Duodenal mucosa (tissue), 2 donors: ENCODE measurements at regions not wholly inside any gene's neighbourhood (a gene's known extent, or its start where the extent isn't known, plus 50 kb on each side); places are given as distances from the start of the nearest gene placed in this dataset.

Source experiments
- H3K27ac ChIP-seq: one replicate; pipeline ENCODE4 v1.7.0; 2013; ENCODE audit warnings: low read depth, low read length
- H3K27me3 ChIP-seq, 2 donors: one replicate each; pipeline ENCODE4 v1.7.0; 2013; ENCODE audit warnings: low read length in 2 of 2, control low read depth in 1 of 2; ENCODE audit not compliant: insufficient read depth in 2 of 2, control insufficient read depth in 1 of 2
- H3K36me3 ChIP-seq, 2 donors: one replicate each; pipeline ENCODE4 v1.7.0; 2013; ENCODE audit warnings: low read length in 2 of 2, control low read depth in 1 of 2; ENCODE audit not compliant: insufficient read depth in 2 of 2, control insufficient read depth in 1 of 2
- H3K4me1 ChIP-seq, 2 donors: one replicate each; pipeline ENCODE4 v1.7.0; 2013; ENCODE audit warnings: low read length in 2 of 2, control low read depth in 1 of 2; ENCODE audit not compliant: insufficient read depth in 2 of 2, control insufficient read depth in 1 of 2
- H3K4me3 ChIP-seq, 2 donors: one replicate each; pipeline ENCODE4 v1.7.0; 2013; ENCODE audit warnings: low read length in 2 of 2, low read depth in 1 of 2
- H3K9ac ChIP-seq, 2 donors: one replicate each; pipeline ENCODE4 v1.7.0; 2013; ENCODE audit warnings: low read length in 2 of 2, low read depth in 1 of 2
- H3K9me3 ChIP-seq, 2 donors: one replicate each; pipeline ENCODE4 v1.7.0; 2013; ENCODE audit warnings: low read length in 2 of 2, control low read depth in 1 of 2; ENCODE audit not compliant: control insufficient read depth in 1 of 2

DNA sequence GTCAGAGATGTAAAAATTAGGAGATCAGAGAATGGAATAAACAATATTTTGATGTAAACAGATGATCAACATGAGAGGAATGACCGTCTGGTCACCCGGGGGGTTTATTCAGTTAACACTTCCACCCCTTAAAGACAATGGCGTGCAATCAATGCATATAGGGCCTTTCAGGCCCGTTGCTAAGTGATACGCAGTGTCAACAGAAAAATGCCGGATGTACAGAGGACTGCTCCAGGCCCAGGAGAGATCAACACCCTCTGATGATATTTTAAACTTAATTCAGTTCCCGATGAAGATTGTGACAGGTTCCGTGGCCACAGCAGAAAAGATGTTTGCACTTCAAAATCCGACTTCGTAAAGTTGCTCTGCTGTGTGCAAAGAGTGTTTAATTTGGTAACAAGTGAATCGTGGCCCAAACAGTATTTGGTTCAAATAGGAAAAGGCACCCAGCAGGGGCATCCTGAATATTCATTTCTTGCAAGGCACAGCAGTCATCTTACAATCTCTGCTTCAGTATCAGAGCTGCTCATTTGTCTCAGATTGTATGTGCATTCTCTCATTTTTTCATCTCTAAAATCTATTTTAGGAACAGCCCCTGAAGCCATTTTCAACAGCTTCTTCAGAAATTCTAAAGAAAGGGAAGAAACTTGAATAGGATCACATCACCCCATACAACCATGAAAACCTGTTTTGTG is 72.6 kb downstream of the FOXB1 start:
- Histone ChIP-seq H3K9ac (no peak overlapping the region), H3K4me3 (no peak overlapping the region), H3K9me3 (no peaks in the 10 kb centered on the region), H3K27ac (no peak overlapping the region), H3K4me1 (peaks cover 0 to 4% of the 10 kb centered on the region in 2 donors), H3K27me3 (no peaks in the 10 kb centered on the region), H3K36me3 (no peaks in the 10 kb centered on the region)

DNA sequence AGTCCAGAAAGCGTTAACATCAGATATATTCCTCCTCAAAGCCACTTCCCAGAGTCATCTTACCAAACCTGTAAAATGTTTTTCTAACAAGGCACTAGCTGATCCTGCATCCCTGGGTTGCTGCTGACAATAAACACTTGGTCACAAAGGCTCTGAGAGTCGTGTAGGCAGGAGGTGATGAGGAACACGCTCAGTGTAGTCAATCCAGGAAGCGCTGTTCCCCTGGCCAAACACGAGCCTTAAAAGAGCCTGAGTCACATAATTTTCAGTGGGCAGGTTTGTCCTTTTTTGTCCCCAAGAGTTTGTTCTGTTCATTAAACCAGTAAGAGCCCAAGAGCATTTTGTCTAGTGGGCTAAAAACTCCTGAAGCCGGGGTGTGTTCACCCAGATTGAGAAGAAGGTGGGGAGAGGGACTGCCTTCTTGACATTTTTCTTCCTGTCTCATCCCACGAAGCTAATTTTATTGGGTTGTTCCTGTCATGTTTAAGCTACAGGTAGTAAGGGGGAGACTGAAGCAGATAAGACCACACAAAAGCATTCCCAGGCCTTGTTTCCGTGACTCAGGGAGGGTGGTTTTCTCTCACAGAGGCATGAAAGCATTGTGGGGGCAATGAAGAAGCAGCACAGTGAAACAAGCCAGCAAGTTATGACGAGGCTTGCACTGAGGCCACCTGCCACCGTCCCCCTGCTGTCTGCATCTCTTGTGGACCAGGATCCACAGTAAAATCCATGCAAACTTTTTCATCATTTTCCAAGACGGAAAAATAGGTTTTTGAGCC is 73.7 kb downstream of the FOXB1 start:
- no peaks in the 10 kb centered on the region for H3K27me3 ChIP-seq
- H3K9me3 ChIP-seq: no peaks in the 10 kb centered on the region
- no peak overlapping the region for H3K9ac ChIP-seq
- peaks cover 0 to 4% of the 10 kb centered on the region in 2 donors for H3K4me1 ChIP-seq
- no peaks in the 10 kb centered on the region for H3K36me3 ChIP-seq
- no peak overlapping the region for H3K27ac ChIP-seq
- no peak overlapping the region for H3K4me3 ChIP-seq

DNA sequence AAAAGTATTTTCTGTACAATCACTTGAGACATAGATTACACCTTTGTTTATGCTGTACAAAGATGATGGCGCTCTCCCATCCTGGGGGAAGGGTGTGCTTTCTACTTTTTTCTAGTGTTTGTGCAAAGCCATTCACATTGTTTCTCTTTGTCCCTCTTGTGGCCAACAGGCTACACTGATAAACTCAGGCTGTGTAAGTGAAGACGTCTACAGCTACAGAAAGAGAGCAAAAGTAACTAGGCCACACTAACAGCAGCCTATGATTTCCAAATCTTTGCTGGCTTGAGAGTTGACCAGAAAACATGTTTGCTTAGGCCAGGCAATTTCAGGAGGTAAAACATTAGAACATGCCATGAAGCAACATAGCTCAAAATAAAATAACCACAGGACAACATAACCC is 75.1 kb downstream of the FOXB1 start:
- Histone ChIP-seq H3K27ac (no peak overlapping the region), H3K4me3 (no peak overlapping the region), H3K27me3 (no peaks in the 10 kb centered on the region), H3K9ac (no peak overlapping the region), H3K4me1 (no peaks in the 10 kb centered on the region), H3K9me3 (no peaks in the 10 kb centered on the region), H3K36me3 (no peaks in the 10 kb centered on the region)

DNA sequence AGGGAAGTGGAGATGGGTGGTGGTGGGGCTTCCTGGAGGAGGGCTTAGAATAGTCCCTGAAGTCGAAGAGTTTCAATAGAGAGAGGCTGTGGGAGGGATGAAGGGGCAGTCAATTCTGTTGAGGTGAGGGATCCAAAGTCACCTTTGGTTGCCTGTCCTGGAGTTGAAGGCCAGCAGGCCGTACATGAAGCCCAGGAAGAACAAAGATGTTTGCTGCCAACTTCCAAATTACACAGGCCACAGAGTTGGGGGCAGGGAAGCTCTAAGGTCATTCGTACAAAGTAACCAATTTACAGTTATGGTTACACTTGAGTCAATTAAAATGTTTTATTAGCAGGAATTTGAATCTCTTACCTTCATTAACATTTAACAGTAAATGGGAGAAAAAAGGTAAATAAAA is 77.9 kb downstream of the FOXB1 start:
- Histone ChIP-seq H3K9me3 (no peaks in the 10 kb centered on the region), H3K4me1 (no peaks in the 10 kb centered on the region), H3K4me3 (no peak overlapping the region), H3K36me3 (no peaks in the 10 kb centered on the region), H3K27me3 (no peaks in the 10 kb centered on the region), H3K9ac (no peak overlapping the region), H3K27ac (no peak overlapping the region)

DNA sequence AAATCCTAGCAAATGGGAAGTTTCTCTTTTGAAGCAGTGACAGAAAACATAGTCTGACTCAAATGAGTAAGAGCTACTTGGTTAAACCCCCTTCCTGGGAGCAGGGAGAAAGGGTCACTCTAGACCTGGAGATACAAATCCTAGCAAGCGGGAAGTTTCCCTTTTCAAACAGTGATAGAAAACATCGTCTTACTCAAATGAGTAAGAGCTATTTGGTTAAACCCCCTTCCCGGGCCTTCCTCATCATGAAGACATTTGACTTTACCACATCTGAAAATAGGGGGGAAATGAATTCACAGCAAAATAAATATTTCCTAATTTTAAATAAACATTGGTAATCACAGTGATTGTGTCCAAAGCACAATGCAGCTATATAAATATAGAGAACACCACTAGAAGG is 79.2 kb downstream of the FOXB1 start:
- Histone ChIP-seq H3K27ac (no peak overlapping the region), H3K4me3 (no peak overlapping the region), H3K27me3 (peaks cover 0 to 3% of the 10 kb centered on the region in 2 donors), H3K4me1 (no peaks in the 10 kb centered on the region), H3K9ac (no peak overlapping the region), H3K36me3 (no peaks in the 10 kb centered on the region), H3K9me3 (no peaks in the 10 kb centered on the region)

DNA sequence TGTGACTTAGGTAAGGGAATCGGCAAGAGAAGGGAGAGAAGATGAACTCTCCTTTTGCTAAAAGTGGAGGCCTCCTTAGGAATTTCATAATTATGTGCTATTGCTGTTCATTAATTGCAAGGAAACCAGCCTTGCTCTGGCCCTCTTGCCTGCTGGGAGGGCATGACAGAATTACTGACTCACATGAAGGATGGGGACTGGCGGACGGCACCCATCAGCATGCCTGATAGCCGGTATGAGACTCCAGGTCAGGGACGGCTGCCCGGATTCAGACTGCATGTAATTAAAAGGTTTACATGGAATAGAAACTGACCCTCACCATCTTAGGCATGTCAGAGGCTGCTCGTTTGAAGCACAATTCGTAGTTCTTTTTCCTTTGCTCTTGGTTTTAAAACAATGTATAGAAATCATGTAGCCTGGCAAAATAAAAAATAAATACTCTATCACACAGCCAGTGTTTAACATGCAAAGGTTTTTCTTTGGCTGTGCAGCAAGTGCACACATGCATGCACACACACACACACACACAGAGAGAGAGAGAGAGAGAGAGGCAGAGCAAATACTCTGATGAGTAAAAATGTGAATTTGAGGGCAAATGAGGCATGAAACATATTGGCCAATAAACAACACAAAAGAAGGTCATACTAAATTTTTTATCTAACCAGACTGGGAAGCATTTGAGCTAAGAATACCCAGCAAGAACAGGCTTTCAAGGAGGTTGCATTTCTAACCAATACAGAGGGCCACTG is 82.7 kb downstream of the FOXB1 start:
- no peaks in the 10 kb centered on the region for H3K36me3 ChIP-seq
- no peaks in the 10 kb centered on the region for H3K9me3 ChIP-seq
- no peaks in the 10 kb centered on the region for H3K4me1 ChIP-seq
- no peak overlapping the region for H3K9ac ChIP-seq
- H3K4me3 ChIP-seq: no peak overlapping the region
- peaks cover 0 to 3% of the 10 kb centered on the region in 2 donors for H3K27me3 ChIP-seq
- H3K27ac ChIP-seq: no peak overlapping the region

DNA sequence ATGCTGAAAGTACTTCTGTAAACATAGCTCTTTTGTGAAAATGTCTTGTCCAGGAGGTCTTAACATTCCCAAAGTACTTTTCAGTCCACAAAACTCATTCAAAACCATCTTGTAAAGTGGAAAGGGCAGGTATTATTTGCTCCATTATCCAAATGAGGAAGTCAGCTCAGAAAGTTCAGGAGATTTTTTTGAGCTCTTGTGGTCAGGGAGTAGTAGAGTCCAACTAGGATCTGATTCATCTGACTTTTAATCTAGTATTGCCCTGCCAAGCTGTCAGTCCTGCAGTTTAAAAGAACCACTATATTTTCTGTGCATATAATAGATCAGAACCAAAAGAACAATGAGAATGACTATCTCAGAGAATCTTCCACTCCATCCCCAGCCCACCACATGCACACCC is 83.5 kb downstream of the FOXB1 start:
- peaks cover 0 to 3% of the 10 kb centered on the region in 2 donors for H3K27me3 ChIP-seq
- H3K36me3 ChIP-seq: no peaks in the 10 kb centered on the region
- H3K4me1 ChIP-seq: no peaks in the 10 kb centered on the region
- H3K9ac ChIP-seq: no peak overlapping the region
- no peaks in the 10 kb centered on the region for H3K9me3 ChIP-seq
- no peak overlapping the region for H3K27ac ChIP-seq
- H3K4me3 ChIP-seq: no peak overlapping the region

DNA sequence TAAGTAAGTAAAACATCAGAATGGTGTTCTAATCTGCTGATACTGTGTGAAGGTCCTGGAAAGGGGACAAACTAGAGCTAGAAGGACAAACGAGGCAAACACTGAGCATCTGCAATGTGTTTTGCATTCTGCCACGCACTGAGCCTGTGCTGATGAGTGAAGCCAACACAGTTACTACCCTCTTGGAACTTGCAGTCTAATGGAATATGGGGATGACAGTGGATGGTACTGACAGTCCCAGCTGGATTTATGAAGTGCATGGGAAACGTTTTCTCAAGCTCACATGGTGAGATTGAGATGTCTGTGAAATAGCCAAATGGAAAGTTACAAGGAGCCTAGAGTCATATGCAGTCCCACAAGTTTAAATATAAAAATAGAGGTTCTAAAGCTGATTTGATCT is 86.6 kb downstream of the FOXB1 start:
- H3K4me1 ChIP-seq: peaks cover 0 to 6% of the 10 kb centered on the region in 2 donors
- peaks cover 0 to 3% of the 10 kb centered on the region in 2 donors for H3K27me3 ChIP-seq
- H3K9me3 ChIP-seq: no peaks in the 10 kb centered on the region
- no peak overlapping the region for H3K27ac ChIP-seq
- no peak overlapping the region for H3K9ac ChIP-seq
- no peaks in the 10 kb centered on the region for H3K36me3 ChIP-seq
- H3K4me3 ChIP-seq: no peak overlapping the region

DNA sequence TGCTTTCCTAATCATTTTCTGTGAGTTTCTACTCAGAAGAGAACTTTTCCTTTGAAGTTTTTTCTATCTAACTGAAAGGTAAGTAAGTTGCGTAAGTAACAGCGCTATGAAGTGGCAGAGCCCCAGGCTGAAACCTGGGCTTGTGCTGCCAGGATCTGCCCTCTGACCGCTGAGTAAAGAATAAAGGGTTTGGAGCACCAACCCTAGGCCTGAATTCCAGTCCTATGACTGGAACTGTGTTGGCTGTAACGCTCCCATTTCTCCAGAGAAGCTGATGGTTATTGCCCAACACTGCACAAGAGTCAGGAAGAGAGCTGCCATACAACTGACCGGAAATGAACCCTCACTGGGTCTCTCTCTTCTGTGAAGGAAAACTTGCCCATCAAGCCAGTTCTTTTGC is 87.0 kb downstream of the FOXB1 start:
- no peaks in the 10 kb centered on the region for H3K9me3 ChIP-seq
- no peaks in the 10 kb centered on the region for H3K36me3 ChIP-seq
- no peak overlapping the region for H3K27ac ChIP-seq
- no peak overlapping the region for H3K9ac ChIP-seq
- H3K27me3 ChIP-seq: peaks cover 0 to 3% of the 10 kb centered on the region in 2 donors
- peaks cover 0 to 6% of the 10 kb centered on the region in 2 donors for H3K4me1 ChIP-seq
- H3K4me3 ChIP-seq: no peak overlapping the region

DNA sequence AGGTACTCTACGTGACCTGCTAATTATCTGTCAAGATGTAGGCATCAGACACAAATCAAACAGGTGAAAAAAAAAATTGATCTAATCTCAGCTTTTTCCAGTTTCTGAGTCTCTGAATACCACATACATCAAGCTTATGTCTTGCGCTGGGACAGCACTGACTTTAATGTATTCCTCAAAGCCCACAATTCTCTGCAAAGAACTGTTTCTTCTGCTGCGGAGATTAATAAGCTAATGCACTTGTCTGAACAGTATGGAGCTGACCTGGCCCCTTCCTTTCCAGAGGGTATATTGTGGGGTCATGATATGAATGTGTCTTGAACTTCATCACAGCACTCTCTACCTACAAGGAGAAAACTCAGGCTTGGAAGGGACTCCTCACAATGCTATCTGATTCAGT is 87.8 kb downstream of the FOXB1 start:
- Histone ChIP-seq H3K27me3 (peaks cover 0 to 3% of the 10 kb centered on the region in 2 donors), H3K36me3 (no peaks in the 10 kb centered on the region), H3K9me3 (no peaks in the 10 kb centered on the region), H3K9ac (no peak overlapping the region), H3K27ac (no peak overlapping the region), H3K4me1 (peaks cover 0 to 6% of the 10 kb centered on the region in 2 donors), H3K4me3 (no peak overlapping the region)
